Coronary artery (tissue), 2 donors: ENCODE measurements at regions not wholly inside any gene's neighbourhood (a gene's known extent, or its start where the extent isn't known, plus 50 kb on each side); places are given as distances from the start of the nearest gene placed in this dataset.

Experiments
- DNase-seq: peaks from one replicate; pipeline ENCODE4 v3.0.0-alpha.2; 2017; ENCODE audit warnings: low spot score
- H3K27ac ChIP-seq, 2 donors: fragments of 200-600 bp; sonication (generic); one replicate each; pipeline ENCODE4 v1.5.1; 2016 to 2019
- H3K4me3 ChIP-seq: fragments of 200-600 bp; sonication (generic); 2 replicates; pipeline ENCODE4 v1.5.1; 2016; ENCODE audit warnings: mild to moderate bottlenecking, moderate library complexity
- TF ChIP-seq, protein P1 (sequence below): fragments of 200-600 bp; sonication (generic); IDR thresholded peaks from one replicate; pipeline ENCODE4 v1.5.1; 2019; ENCODE audit warnings: antibody characterized with exemption

DNA sequence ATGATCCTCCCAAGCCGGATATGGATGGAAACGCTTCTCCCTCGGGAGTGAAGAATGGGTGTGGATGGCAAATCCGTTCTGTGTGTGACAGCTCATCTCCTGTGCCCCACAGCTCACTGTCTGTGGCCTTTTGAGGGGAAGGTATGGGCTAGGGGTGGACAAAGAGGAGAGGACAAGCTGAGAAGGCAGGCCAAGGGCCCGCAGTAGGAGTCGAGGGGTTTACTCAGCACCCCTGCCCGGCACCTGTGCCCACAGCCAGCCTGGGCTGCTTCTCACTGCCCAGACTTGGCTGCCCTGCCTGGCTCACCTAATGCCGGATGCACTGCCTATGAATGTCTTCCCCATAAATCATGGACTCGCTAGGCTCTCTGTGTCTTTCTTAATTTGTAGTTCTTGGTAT, 503.8 kb downstream of the TCERG1L start:
- no peak overlapping the region for H3K27ac ChIP-seq
- TF ChIP-seq, protein P1, sequence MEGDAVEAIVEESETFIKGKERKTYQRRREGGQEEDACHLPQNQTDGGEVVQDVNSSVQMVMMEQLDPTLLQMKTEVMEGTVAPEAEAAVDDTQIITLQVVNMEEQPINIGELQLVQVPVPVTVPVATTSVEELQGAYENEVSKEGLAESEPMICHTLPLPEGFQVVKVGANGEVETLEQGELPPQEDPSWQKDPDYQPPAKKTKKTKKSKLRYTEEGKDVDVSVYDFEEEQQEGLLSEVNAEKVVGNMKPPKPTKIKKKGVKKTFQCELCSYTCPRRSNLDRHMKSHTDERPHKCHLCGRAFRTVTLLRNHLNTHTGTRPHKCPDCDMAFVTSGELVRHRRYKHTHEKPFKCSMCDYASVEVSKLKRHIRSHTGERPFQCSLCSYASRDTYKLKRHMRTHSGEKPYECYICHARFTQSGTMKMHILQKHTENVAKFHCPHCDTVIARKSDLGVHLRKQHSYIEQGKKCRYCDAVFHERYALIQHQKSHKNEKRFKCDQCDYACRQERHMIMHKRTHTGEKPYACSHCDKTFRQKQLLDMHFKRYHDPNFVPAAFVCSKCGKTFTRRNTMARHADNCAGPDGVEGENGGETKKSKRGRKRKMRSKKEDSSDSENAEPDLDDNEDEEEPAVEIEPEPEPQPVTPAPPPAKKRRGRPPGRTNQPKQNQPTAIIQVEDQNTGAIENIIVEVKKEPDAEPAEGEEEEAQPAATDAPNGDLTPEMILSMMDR: no peak
- H3K4me3 ChIP-seq: no peak overlapping the region
- peak; percentile 43 for DNase-seq

DNA sequence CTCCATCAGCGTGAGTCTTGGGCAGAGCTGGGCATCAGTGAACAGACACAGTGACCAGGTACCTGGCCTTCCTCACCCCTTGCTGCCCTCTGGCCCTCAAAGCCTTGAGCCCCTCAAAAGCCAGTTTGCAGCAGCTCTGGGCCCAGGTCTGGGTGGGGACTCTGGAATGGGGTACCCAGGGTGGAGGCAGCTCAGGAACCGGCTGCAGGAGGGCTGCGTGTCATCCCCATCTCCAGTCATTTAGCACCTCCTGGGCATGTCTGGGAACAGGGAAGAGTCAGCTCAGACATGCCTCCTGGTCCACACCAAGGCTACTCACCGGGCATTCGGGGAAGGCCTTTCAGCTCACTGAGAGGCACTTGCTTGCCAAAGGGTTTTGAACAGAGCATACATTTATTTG, 503.3 kb downstream of the TCERG1L start:
- Histone ChIP-seq H3K27ac (no peak overlapping the region), H3K4me3 (no peak overlapping the region)
- DNase-seq: no peak
- TF ChIP-seq, protein P1: no peak

DNA sequence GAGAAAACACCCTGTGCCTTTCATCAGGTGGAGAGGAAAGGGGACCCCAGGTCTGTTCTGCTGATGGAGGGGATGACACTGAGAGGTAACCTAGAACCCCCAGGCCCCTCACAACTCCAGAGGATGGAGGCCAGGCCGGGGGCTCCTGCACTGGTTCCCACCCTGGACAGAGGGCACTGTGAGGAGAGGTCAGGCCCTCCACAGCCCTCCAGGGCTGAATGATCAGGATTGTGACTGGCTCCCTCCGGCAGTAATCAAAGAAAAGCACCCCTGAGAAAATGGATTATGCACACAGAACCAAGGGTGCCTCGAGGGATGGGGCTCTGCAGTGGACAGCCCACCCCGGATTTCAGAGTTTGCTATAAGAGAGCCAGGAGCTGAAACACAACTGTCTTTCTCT, 502.8 kb downstream of the TCERG1L start:
- no peak overlapping the region for H3K27ac ChIP-seq
- DNase-seq: peak; percentile 64
- TF ChIP-seq, protein P1: no peak
- H3K4me3 ChIP-seq: no peak overlapping the region

- TF ChIP-seq, protein P1: no peak
- Histone ChIP-seq H3K4me3 (no peak overlapping the region), H3K27ac (no peak overlapping the region)
- DNase-seq: peak; percentile 53
These were observed 502.3 kb downstream of the TCERG1L start for GRCh38 chr10:130809181-130809580.

DNA sequence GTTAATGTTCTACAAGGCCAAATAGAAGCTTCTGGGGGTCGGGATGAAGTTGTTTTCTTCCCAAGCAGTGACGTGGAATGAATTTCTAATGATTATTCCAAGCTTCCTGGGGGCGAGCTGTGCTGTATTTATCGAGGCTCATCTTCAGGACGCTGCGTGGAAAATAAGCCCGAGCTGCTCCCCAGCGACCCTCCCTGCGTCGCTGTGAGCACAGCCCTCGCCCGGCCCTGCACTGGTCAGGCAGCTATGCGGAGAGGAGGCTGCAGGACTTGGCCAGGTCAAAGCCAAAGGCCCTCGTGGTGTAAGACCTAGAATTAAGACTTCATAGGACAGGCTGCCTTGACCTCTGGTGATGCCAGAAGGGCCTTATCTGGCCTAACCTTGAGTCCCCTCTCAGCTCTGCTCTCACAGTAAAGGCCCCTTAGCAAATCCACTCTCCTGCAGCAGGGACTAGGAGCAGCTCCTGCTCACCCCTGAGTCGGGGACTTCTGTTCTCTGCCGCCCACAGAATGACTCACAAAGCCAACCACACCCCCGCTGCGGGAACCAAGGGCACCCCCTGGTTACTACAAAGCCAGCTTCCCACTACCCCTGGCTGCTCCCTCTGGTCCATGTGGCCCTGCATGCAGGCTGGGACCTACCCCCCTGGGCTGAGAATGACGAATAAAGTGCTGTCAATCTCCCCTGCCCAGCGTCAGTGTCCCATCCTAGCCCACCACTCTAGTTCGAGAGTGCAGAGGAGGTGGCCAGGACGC, 501.6 kb downstream of the TCERG1L start:
- no peak overlapping the region for H3K4me3 ChIP-seq
- peak; percentile 52 for DNase-seq
- no peak overlapping the region for H3K27ac ChIP-seq
- TF ChIP-seq, protein P1: no peak

DNA sequence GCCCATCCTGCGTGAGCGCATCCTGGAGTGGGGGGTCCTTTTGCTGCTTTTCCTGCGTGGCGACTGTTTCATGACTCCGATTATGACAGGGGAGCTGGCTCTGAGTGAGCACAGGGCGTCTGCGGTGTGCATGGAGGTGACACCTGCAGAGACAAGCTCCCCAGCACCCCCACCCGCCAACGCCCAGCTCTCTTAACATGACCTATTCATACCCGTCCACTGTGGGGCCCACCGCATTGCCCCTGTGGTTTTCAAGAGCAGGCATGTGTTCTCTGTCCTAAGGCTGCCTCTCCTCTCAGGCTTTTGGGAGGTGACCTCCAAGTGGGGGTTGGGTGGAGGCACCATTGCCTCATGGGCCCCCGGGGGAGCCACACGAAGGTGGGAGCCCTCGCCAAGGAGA, 500.7 kb downstream of the TCERG1L start:
- Histone ChIP-seq H3K27ac (no peak overlapping the region), H3K4me3 (no peak overlapping the region)
- peak; percentile 66 for DNase-seq

More for the DNA sequence above, 500.7 kb downstream of the TCERG1L start:
- TF ChIP-seq, protein P1: no peak
